ENCODE measurements at regions not wholly inside any gene's neighbourhood (a gene's known extent, or its start where the extent isn't known, plus 50 kb on each side); places are given as distances from the start of the nearest gene placed in this dataset.

GRCh38 chr5:38022631-38023030 lies 182.8 kb upstream of the GDNF start:
- WGBS, 2 donors: 55 to 57% methylated on average over 4 of the region's 4 CpGs
- no peak for ATAC-seq (ENCODE audit: insufficient read depth, low FRiP score)
- DNase-seq: no peak
- H3K9ac ChIP-seq (ENCODE audit: insufficient read depth in 1 of 2, low read length in 2 of 2): no peak overlapping the region
- no peak overlapping the region for H3K4me3 ChIP-seq
- H3K4me1 ChIP-seq (ENCODE audit: control insufficient read depth in 5 of 5, insufficient read depth in 5 of 5, low read length in 5 of 5): no peaks in the 10 kb centered on the region
- H3K27me3 ChIP-seq (ENCODE audit: control insufficient read depth in 3 of 3, insufficient read depth in 3 of 3, low read length in 2 of 3): peaks cover 0 to 3% (median 0%) of the 10 kb centered on the region in 3 donors
- H3K9me3 ChIP-seq (ENCODE audit: control insufficient read depth in 4 of 4, insufficient read depth in 3 of 4, low read length in 3 of 4): peaks cover 0 to 2% (median 0%) of the 10 kb centered on the region in 4 donors
- H3K36me3 ChIP-seq (ENCODE audit: control insufficient read depth in 4 of 4, insufficient read depth in 4 of 4, low read length in 4 of 4): no peaks in the 10 kb centered on the region
- H3K27ac ChIP-seq (ENCODE audit: low read depth in 1 of 2, low read length in 1 of 2): no peak overlapping the region
- TF ChIP-seq, protein P1, sequence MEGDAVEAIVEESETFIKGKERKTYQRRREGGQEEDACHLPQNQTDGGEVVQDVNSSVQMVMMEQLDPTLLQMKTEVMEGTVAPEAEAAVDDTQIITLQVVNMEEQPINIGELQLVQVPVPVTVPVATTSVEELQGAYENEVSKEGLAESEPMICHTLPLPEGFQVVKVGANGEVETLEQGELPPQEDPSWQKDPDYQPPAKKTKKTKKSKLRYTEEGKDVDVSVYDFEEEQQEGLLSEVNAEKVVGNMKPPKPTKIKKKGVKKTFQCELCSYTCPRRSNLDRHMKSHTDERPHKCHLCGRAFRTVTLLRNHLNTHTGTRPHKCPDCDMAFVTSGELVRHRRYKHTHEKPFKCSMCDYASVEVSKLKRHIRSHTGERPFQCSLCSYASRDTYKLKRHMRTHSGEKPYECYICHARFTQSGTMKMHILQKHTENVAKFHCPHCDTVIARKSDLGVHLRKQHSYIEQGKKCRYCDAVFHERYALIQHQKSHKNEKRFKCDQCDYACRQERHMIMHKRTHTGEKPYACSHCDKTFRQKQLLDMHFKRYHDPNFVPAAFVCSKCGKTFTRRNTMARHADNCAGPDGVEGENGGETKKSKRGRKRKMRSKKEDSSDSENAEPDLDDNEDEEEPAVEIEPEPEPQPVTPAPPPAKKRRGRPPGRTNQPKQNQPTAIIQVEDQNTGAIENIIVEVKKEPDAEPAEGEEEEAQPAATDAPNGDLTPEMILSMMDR (IDR thresholded peaks at IDR 0.05; ENCODE audit: control extremely low read depth, extremely low read depth): no peak

DNA sequence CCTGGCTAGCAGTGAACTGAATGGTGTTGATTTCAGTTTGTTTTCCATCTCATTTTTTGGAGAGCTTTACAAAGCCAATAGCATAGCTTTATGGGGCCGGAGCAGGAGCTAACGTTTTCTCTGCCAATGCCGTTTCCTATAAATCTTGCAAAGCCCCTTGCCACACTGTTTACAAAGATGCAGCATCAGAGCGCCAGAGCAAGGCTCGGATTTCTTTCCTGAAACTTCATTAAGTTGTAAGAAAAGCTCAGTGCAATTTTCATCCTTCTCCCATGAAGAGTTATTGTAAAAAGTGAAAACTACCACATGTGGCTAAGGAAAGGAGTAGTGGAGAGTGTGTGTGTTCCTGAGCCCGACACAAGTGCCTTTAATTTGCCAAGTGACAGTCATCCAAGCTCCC lies 178.2 kb upstream of the GDNF start:
- no peak for ATAC-seq (ENCODE audit: insufficient read depth, low FRiP score)
- Histone ChIP-seq H3K4me1 (ENCODE audit: control insufficient read depth in 5 of 5, insufficient read depth in 5 of 5, low read length in 5 of 5) (no peaks in the 10 kb centered on the region), H3K27me3 (ENCODE audit: control insufficient read depth in 3 of 3, insufficient read depth in 3 of 3, low read length in 2 of 3) (peaks cover 0 to 5% (median 2%) of the 10 kb centered on the region in 3 donors), H3K9me3 (ENCODE audit: control insufficient read depth in 4 of 4, insufficient read depth in 3 of 4, low read length in 3 of 4) (peaks cover 0 to 2% (median 0%) of the 10 kb centered on the region in 4 donors), H3K27ac (ENCODE audit: low read depth in 1 of 2, low read length in 1 of 2) (no peak overlapping the region), H3K36me3 (ENCODE audit: control insufficient read depth in 4 of 4, insufficient read depth in 4 of 4, low read length in 4 of 4) (no peaks in the 10 kb centered on the region), H3K4me3 (no peak overlapping the region), H3K9ac (ENCODE audit: insufficient read depth in 1 of 2, low read length in 2 of 2) (no peak overlapping the region)
- TF ChIP-seq, protein P1 (IDR thresholded peaks at IDR 0.05; ENCODE audit: control extremely low read depth, extremely low read depth): no peak
- DNase-seq: peak in 1 of 3 donors; percentile 10
- WGBS, 2 donors: 77% methylated on average over 6 of the region's 6 CpGs

DNA sequence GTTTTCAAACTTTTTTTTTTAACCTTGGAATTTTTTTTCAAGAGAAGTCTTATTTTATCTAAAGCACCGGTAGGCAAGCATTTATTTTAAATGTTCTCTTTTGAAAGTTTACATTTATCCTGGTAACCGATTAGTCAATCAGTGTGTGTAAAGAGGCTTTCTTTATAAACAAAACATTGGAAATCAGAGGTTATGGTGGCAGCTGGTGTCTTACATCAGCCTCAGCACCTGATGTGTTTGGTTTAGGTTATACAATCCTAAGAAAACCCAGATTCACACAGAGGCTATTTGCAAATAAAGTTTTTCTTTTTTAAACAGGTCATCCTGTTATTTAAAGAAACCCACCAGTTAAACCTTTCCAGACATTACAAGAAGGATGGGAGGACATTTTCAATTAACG lies 173.3 kb upstream of the GDNF start:
- Histone ChIP-seq H3K27ac (ENCODE audit: low read depth in 1 of 2, low read length in 1 of 2) (no peak overlapping the region), H3K36me3 (ENCODE audit: control insufficient read depth in 4 of 4, insufficient read depth in 4 of 4, low read length in 4 of 4) (no peaks in the 10 kb centered on the region), H3K4me3 (no peak overlapping the region), H3K9me3 (ENCODE audit: control insufficient read depth in 4 of 4, insufficient read depth in 3 of 4, low read length in 3 of 4) (no peaks in the 10 kb centered on the region), H3K27me3 (ENCODE audit: control insufficient read depth in 3 of 3, insufficient read depth in 3 of 3, low read length in 2 of 3) (peaks cover 0 to 2% (median 2%) of the 10 kb centered on the region in 3 donors), H3K9ac (ENCODE audit: insufficient read depth in 1 of 2, low read length in 2 of 2) (no peak overlapping the region), H3K4me1 (ENCODE audit: control insufficient read depth in 5 of 5, insufficient read depth in 5 of 5, low read length in 5 of 5) (no peaks in the 10 kb centered on the region)
- ATAC-seq (ENCODE audit: insufficient read depth, low FRiP score) (no peak), DNase-seq (no peak)
- WGBS, 2 donors: 49 to 67% methylated on average over 3 of the region's 3 CpGs
- TF ChIP-seq, protein P1 (IDR thresholded peaks at IDR 0.05; ENCODE audit: control extremely low read depth, extremely low read depth): no peak

- Histone ChIP-seq H3K4me1 (ENCODE audit: control insufficient read depth in 5 of 5, insufficient read depth in 5 of 5, low read length in 5 of 5) (no peaks in the 10 kb centered on the region), H3K27me3 (ENCODE audit: control insufficient read depth in 3 of 3, insufficient read depth in 3 of 3, low read length in 2 of 3) (peaks cover 0 to 2% (median 2%) of the 10 kb centered on the region in 3 donors), H3K4me3 (no peak overlapping the region), H3K27ac (ENCODE audit: low read depth in 1 of 2, low read length in 1 of 2) (no peak overlapping the region), H3K9ac (ENCODE audit: insufficient read depth in 1 of 2, low read length in 2 of 2) (no peak overlapping the region), H3K36me3 (ENCODE audit: control insufficient read depth in 4 of 4, insufficient read depth in 4 of 4, low read length in 4 of 4) (no peaks in the 10 kb centered on the region), H3K9me3 (ENCODE audit: control insufficient read depth in 4 of 4, insufficient read depth in 3 of 4, low read length in 3 of 4) (no peaks in the 10 kb centered on the region)
- ATAC-seq (ENCODE audit: insufficient read depth, low FRiP score) (no peak), DNase-seq (no peak)
- TF ChIP-seq, protein P1 (IDR thresholded peaks at IDR 0.05; ENCODE audit: control extremely low read depth, extremely low read depth): no peak
- 65 to 78% methylated on average over 3 of the region's 3 CpGs for WGBS, 2 donors
Measured at GRCh38 chr5:38011668-38012188, 171.9 kb upstream of the GDNF start.
